Natural killer cell (primary cell): ENCODE measurements at regions not wholly inside any gene's neighbourhood (a gene's known extent, or its start where the extent isn't known, plus 50 kb on each side); places are given as distances from the start of the nearest gene placed in this dataset.

Experiments used
- ATAC-seq, 3 donors: fragments of 150-1000 bp in 2 of 3; fragments of 200-7000 bp in 1 of 3; cut with Tn5 transposase; 1 replicate in 1 of 3; 2 replicates in 2 of 3; pipeline ENCODE4 v1.10.0; 2021; ENCODE audit warnings: mild to moderate bottlenecking in 2 of 3, moderate library complexity in 2 of 3
- DNase-seq, 2 donors: peaks; one replicate each; pipeline versions ENCODE4 v3.0.0 to v3.0.0-alpha.2; 2013 to 2021; ENCODE audit warnings: mixed read lengths in 1 of 2
- H3K27ac ChIP-seq: one replicate; pipeline ENCODE4 v1.5.1; 2013; ENCODE audit warnings: mild to moderate bottlenecking, low read length
- H3K27me3 ChIP-seq: one replicate; pipeline ENCODE4 v1.6.1; 2013; ENCODE audit warnings: low read length; ENCODE audit not compliant: control insufficient read depth, insufficient read depth
- H3K36me3 ChIP-seq: one replicate; pipeline ENCODE4 v1.6.1; 2013; ENCODE audit warnings: low read length; ENCODE audit not compliant: control insufficient read depth, insufficient read depth
- H3K4me1 ChIP-seq: one replicate; pipeline ENCODE4 v1.6.1; 2013; ENCODE audit warnings: low read length; ENCODE audit not compliant: control insufficient read depth, insufficient read depth
- H3K4me3 ChIP-seq: one replicate; pipeline ENCODE4 v1.5.1; 2013; ENCODE audit warnings: low read length
- H3K9me3 ChIP-seq: one replicate; pipeline ENCODE4 v1.6.1; 2013; ENCODE audit warnings: low read length; ENCODE audit not compliant: control insufficient read depth, insufficient read depth
- H3K27ac Mint-ChIP-seq, 2 donors: one replicate each; pipeline ENCODE4 v1.8.0; 2022; ENCODE audit warnings: mild to moderate bottlenecking in 2 of 2, mixed read lengths in 2 of 2, moderate library complexity in 1 of 2
- H3K27me3 Mint-ChIP-seq, 2 donors: one replicate each; pipeline ENCODE4 v1.8.0; 2022; ENCODE audit warnings: low read depth in 2 of 2, mixed read lengths in 2 of 2
- H3K36me3 Mint-ChIP-seq: one replicate; pipeline ENCODE4 v1.8.0; 2022; ENCODE audit warnings: mixed read lengths
- H3K4me1 Mint-ChIP-seq, 2 donors: one replicate each; pipeline ENCODE4 v1.8.0; 2022; ENCODE audit warnings: mixed read lengths in 2 of 2
- H3K4me3 Mint-ChIP-seq: one replicate; pipeline ENCODE4 v1.8.0; 2022; ENCODE audit warnings: mild to moderate bottlenecking, moderate library complexity, mixed read lengths
- H3K9me3 Mint-ChIP-seq, 2 donors: one replicate each; pipeline ENCODE4 v1.8.0; 2022; ENCODE audit warnings: mixed read lengths in 2 of 2
- CTCF ChIP-seq: fragments of 200-600 bp; IDR thresholded peaks from one replicate; pipeline ENCODE4 v1.8.0; 2022; ENCODE audit warnings: antibody characterized with exemption
- WGBS: methylation state at CpG from one replicate; pipeline ENCODE4 v1.1.7; 2013; ENCODE audit warnings: missing lambda C conversion rate; ENCODE audit not compliant: insufficient coverage; 5-methylcytosine and 5-hydroxymethylcytosine counted together
- intact Hi-C: fragments of 100-400 bp; cut with micrococcal nuclease; formaldehyde crosslinking; loops from one replicate; pipeline ENCODE4 v1.14.2; 2022

- DNase-seq (no peak), ATAC-seq (no peak)
- TF ChIP-seq CTCF = no peak
- Histone ChIP-seq H3K4me3 (no peak overlapping the region), H3K36me3 (no peaks in the 10 kb centered on the region), H3K27me3 (no peaks in the 10 kb centered on the region), H3K27ac (no peak overlapping the region), H3K4me1 (peaks cover 6% of the 10 kb centered on the region), H3K9me3 (no peaks in the 10 kb centered on the region)
- WGBS = 95% methylated on average over 7 of the region's 8 CpGs
- Mint-ChIP-seq H3K4me3 (no peak overlapping the region), H3K36me3 (no peaks in the 10 kb centered on the region), H3K9me3 (peaks cover 0 to 4% of the 10 kb centered on the region in 2 donors), H3K4me1 (peaks cover 10% of the 10 kb centered on the region in 2 donors), H3K27ac (no peak overlapping the region), H3K27me3 (peaks cover 7 to 14% of the 10 kb centered on the region in 2 donors)
- intact Hi-C loops = no loop called here
These were observed 120.5 kb downstream of the MAF start for GRCh38 chr16:79480056-79480455.

- peaks cover 3% of the 10 kb centered on the region for H3K4me1 ChIP-seq
- H3K27me3 ChIP-seq = no peaks in the 10 kb centered on the region
These were observed 124.0 kb downstream of the MAF start for GRCh38 chr16:79476580-79476979.

GRCh38 chr16:79475841-79476240, 124.7 kb downstream of the MAF start:
- no peak overlapping the region for H3K27ac Mint-ChIP-seq
- no peaks in the 10 kb centered on the region for H3K27me3 ChIP-seq
- intact Hi-C loops = no loop called here
- H3K9me3 Mint-ChIP-seq = no peaks in the 10 kb centered on the region
- no peak overlapping the region for H3K4me3 Mint-ChIP-seq
- WGBS = 92% methylated on average over 4 of the region's 4 CpGs
- ATAC-seq (no peak), DNase-seq (no peak)
- H3K9me3 ChIP-seq = no peaks in the 10 kb centered on the region
- no peaks in the 10 kb centered on the region for H3K36me3 Mint-ChIP-seq
- H3K4me1 Mint-ChIP-seq = peaks cover under 1 to 2% of the 10 kb centered on the region in 2 donors
- H3K4me3 ChIP-seq = no peak overlapping the region
- H3K27me3 Mint-ChIP-seq = peaks cover under 1 to 15% of the 10 kb centered on the region in 2 donors
- no peaks in the 10 kb centered on the region for H3K4me1 ChIP-seq
- no peak for TF ChIP-seq CTCF
- no peak overlapping the region for H3K27ac ChIP-seq
- H3K36me3 ChIP-seq = no peaks in the 10 kb centered on the region

More at GRCh38 chr16:79476580-79476979, 124.0 kb downstream of the MAF start:
- Histone ChIP-seq H3K27ac (no peak overlapping the region), H3K36me3 (no peaks in the 10 kb centered on the region), H3K4me3 (no peak overlapping the region), H3K9me3 (no peaks in the 10 kb centered on the region)
- H3K4me1 Mint-ChIP-seq = peaks cover 8 to 9% of the 10 kb centered on the region in 2 donors
- DNase-seq (no peak), ATAC-seq (no peak)
- no peak for TF ChIP-seq CTCF
- H3K27ac Mint-ChIP-seq = no peak overlapping the region
- 92% methylated on average over 5 of the region's 5 CpGs for WGBS
- peaks cover 0 to 4% of the 10 kb centered on the region in 2 donors for H3K9me3 Mint-ChIP-seq
- peaks cover 7 to 21% of the 10 kb centered on the region in 2 donors for H3K27me3 Mint-ChIP-seq
- intact Hi-C loops = no loop called here
- no peak overlapping the region for H3K4me3 Mint-ChIP-seq
- H3K36me3 Mint-ChIP-seq = no peaks in the 10 kb centered on the region

- Mint-ChIP-seq H3K4me3 (no peak overlapping the region), H3K27ac (no peak overlapping the region), H3K27me3 (peaks cover 0 to 13% of the 10 kb centered on the region in 2 donors), H3K9me3 (no peaks in the 10 kb centered on the region), H3K36me3 (no peaks in the 10 kb centered on the region), H3K4me1 (no peaks in the 10 kb centered on the region)
- intact Hi-C loops = no loop called here
- Histone ChIP-seq H3K4me3 (no peak overlapping the region), H3K4me1 (no peaks in the 10 kb centered on the region), H3K27ac (no peak overlapping the region), H3K27me3 (no peaks in the 10 kb centered on the region), H3K36me3 (no peaks in the 10 kb centered on the region), H3K9me3 (no peaks in the 10 kb centered on the region)
- 93% methylated on average over 6 of the region's 6 CpGs for WGBS
- DNase-seq (no peak), ATAC-seq (no peak)
- no peak for TF ChIP-seq CTCF
These were observed 127.1 kb downstream of the MAF start for GRCh38 chr16:79473456-79473855.
